ENCODE measurements at regions not wholly inside any gene's neighbourhood (a gene's known extent, or its start where the extent isn't known, plus 50 kb on each side); places are given as distances from the start of the nearest gene placed in this dataset.

DNA sequence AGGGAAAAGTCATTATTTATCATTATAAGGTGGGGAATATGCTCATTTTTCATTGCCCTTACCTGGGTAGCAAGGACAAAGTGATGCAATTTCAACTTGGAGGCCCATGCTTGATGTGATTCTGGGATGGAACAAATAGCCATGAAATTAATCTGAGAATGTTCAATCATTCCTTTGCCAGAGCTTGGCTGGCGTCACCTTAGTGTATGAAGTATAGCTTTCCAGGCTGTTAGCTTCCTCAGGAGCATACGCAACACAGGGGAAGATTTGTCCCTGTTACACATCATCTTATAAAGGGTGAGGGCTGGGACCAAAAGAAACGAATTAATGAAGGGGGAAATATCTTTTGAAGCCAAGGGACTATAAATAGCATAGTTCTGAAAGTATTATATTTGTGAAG lies 91.4 kb upstream of the DEPDC1 start:
- DNase-seq (ENCODE audit: extremely low read depth, low read depth) = no peak
- TF ChIP-seq, protein P1, sequence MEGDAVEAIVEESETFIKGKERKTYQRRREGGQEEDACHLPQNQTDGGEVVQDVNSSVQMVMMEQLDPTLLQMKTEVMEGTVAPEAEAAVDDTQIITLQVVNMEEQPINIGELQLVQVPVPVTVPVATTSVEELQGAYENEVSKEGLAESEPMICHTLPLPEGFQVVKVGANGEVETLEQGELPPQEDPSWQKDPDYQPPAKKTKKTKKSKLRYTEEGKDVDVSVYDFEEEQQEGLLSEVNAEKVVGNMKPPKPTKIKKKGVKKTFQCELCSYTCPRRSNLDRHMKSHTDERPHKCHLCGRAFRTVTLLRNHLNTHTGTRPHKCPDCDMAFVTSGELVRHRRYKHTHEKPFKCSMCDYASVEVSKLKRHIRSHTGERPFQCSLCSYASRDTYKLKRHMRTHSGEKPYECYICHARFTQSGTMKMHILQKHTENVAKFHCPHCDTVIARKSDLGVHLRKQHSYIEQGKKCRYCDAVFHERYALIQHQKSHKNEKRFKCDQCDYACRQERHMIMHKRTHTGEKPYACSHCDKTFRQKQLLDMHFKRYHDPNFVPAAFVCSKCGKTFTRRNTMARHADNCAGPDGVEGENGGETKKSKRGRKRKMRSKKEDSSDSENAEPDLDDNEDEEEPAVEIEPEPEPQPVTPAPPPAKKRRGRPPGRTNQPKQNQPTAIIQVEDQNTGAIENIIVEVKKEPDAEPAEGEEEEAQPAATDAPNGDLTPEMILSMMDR (IDR thresholded peaks at IDR 0.05; ENCODE audit: low read depth, low read length) = no peak

GRCh38 chr1:68590473-68590872 lies 93.6 kb upstream of the DEPDC1 start:
- TF ChIP-seq, protein P1 (IDR thresholded peaks at IDR 0.05; ENCODE audit: low read depth, low read length) = no peak
- no peak for DNase-seq (ENCODE audit: extremely low read depth, low read depth)

DNA sequence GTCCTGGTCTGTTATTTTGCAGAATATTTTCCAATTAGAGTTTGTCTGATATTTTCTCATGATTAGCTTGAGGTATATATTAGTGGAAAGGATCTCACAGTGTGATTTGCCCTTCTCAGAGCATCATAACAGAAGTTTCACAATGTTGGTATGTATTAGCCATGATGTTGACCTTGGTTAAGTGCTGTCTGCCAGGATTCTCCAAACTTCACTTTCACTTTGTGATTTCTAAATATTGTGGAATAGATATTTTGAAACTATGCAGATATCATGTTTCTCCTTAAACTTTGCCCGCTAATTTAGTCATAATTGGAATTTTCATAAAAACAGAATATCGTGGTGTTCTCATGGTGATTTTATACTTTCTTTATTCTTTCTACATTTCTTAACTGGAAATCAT lies 98.0 kb upstream of the DEPDC1 start:
- DNase-seq (ENCODE audit: extremely low read depth, low read depth) = no peak
- TF ChIP-seq, protein P1 (IDR thresholded peaks at IDR 0.05; ENCODE audit: low read depth, low read length) = no peak

DNA sequence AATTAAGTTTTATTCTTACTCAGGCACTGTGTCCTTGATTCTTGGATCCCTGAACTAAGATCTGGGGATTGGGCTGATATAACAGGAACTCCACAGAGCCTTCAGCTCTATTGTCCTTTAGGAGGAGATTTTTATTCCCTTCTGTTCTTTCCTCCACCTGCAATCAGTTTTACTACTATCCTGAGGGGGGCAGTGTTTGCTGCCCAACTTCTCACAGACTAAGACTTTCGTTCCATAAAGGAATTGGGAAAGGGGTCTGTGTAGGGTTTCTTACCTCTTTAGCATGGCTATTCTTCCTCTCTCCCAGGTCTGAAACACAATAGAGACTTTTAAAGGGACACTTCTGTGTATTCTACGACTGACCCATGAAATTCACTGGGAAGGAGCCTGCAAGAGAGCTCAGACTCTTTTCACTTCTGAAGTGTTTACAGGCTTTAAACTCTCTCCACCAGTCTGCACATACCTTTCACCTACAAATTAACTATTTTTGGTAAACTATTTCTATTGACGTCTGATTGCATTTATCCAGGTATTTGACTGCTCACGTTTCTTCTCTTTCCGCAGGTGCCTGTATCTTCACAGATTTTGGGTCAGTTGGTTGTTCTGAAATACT lies 103.3 kb upstream of the DEPDC1 start:
- no peak for DNase-seq (ENCODE audit: extremely low read depth, low read depth)
- TF ChIP-seq, protein P1 (IDR thresholded peaks at IDR 0.05; ENCODE audit: low read depth, low read length) = peak; percentile 64

DNA sequence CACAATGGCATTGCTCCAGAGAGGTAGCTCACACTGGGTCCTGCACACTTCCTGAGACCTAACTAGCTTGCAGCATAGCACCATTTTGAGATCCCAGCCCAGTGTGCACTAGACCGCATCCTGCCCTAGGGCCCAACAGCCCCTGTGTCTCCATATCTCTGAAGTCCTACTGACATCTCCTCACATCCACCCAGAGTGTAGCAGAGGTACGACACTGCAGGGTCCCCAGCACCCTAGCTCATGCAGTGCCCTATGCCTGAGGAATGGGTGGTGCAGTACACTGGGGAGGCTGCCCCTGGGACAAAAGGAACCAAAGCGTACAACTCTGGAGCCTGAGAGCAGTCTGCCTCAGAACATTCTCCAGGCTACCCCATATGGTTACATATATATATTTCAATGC lies 111.4 kb upstream of the DEPDC1 start:
- no peak for DNase-seq (ENCODE audit: extremely low read depth, low read depth)
- TF ChIP-seq, protein P1 (IDR thresholded peaks at IDR 0.05; ENCODE audit: low read depth, low read length) = no peak

DNA sequence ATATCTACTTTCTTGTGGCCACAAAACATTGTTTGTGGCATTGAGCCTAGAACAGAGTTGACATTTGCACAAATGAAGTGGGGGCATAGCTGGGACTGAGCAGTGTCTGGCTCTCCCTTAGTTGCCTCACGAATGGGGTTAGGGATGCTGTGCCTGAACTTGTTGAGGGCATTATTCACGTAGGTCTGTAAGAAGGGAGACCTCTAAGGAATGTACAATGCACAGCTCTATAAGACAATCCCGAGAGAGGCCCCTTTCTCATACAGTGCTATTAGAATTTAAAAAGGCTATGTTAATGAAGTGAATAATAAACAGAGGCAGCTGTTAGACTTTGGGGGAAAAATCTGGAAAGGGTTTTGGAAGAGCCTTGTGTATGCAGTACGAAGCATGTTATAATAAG lies 118.4 kb upstream of the DEPDC1 start:
- TF ChIP-seq, protein P1 (IDR thresholded peaks at IDR 0.05; ENCODE audit: low read depth, low read length) = no peak
- no peak for DNase-seq (ENCODE audit: extremely low read depth, low read depth)

DNA sequence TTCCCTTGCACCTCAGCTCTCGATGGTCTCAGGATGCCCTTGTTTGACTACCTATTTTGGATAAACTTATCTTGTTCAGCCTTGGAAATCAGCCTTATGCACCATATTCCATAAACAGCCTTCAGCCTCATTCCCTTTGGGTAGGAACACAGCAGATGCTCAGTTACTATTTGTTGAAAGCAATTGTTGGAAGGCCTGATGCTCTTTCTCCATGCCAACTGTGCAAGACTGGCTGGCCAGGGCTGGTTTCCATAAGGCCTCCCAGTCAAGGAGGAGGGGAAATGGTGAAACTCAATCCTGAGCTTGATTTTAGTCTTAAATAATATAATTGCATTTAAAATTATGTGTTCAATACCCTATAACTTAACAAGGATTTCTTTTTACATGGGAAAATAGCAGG lies 121.1 kb upstream of the DEPDC1 start:
- no peak for DNase-seq (ENCODE audit: extremely low read depth, low read depth)
- TF ChIP-seq, protein P1 (IDR thresholded peaks at IDR 0.05; ENCODE audit: low read depth, low read length) = no peak

Measured in AG09319 (cell line).